CD4-positive, alpha-beta T cell treated with Interleukin-6 at 100 ng/mL for 8 hours (primary cell): ENCODE measurements at regions not wholly inside any gene's neighbourhood (a gene's known extent, or its start where the extent isn't known, plus 50 kb on each side); places are given as distances from the start of the nearest gene placed in this dataset.

Experiments
- DNase-seq: peaks from one replicate; pipeline ENCODE4 v3.0.0-alpha.2; 2020; ENCODE audit warnings: mixed read lengths, low spot score

GRCh38 chr7:41793556-41793955, 90.7 kb upstream of the INHBA start:
- DNase-seq = no peak

GRCh38 chr7:41792120-41792519, 89.2 kb upstream of the INHBA start:
- DNase-seq = no peak

GRCh38 chr7:41788556-41788955, 85.7 kb upstream of the INHBA start:
- no peak for DNase-seq

- no peak for DNase-seq
These were observed 84.9 kb upstream of the INHBA start for GRCh38 chr7:41787651-41788350.

- no peak for DNase-seq
These were observed 84.1 kb upstream of the INHBA start for GRCh38 chr7:41786944-41787343.

GRCh38 chr7:41786404-41786803, 83.5 kb upstream of the INHBA start:
- no peak for DNase-seq

GRCh38 chr7:41785840-41786239, 83.0 kb upstream of the INHBA start:
- DNase-seq = no peak

- DNase-seq = no peak
These were observed 82.4 kb upstream of the INHBA start for GRCh38 chr7:41785265-41785664.

- DNase-seq = no peak
These were observed 77.0 kb upstream of the INHBA start for GRCh38 chr7:41779918-41780317.

- no peak for DNase-seq
These were observed 75.2 kb upstream of the INHBA start for GRCh38 chr7:41777894-41778596.

- DNase-seq = no peak
These were observed 72.1 kb upstream of the INHBA start for GRCh38 chr7:41774966-41775365.

- DNase-seq = no peak
These were observed 70.9 kb upstream of the INHBA start for GRCh38 chr7:41773756-41774155.

GRCh38 chr7:41771717-41772116, 68.8 kb upstream of the INHBA start:
- DNase-seq = no peak

- no peak for DNase-seq
These were observed 66.3 kb upstream of the INHBA start for GRCh38 chr7:41769162-41769561.

- DNase-seq = no peak
These were observed 60.7 kb upstream of the INHBA start for GRCh38 chr7:41763626-41764025.

GRCh38 chr7:41762641-41763040, 59.8 kb upstream of the INHBA start:
- no peak for DNase-seq

- no peak for DNase-seq
These were observed 57.4 kb upstream of the INHBA start for GRCh38 chr7:41760293-41760692.

- DNase-seq = no peak
These were observed 55.4 kb upstream of the INHBA start for GRCh38 chr7:41758321-41758720.

GRCh38 chr7:41756650-41757182, 53.8 kb upstream of the INHBA start:
- no peak for DNase-seq

GRCh38 chr7:41755096-41755495, 52.2 kb upstream of the INHBA start:
- DNase-seq = no peak

- no peak for DNase-seq
These were observed 51.2 kb upstream of the INHBA start for GRCh38 chr7:41754046-41754445.
